Activated CD4-positive, alpha-beta memory T cell treated with anti-CD3 and anti-CD28 coated beads for 36 hours (primary cell): ENCODE measurements at regions not wholly inside any gene's neighbourhood (a gene's known extent, or its start where the extent isn't known, plus 50 kb on each side); places are given as distances from the start of the nearest gene placed in this dataset.
A peak's percentile ranks its signal among the peaks of the same experiment; 100 is the strongest.

Experiments
- CTCF ChIA-PET: fragments of 350-600 bp; sonication (Branson Sonifier 250); formaldehyde crosslinking; loops from one replicate; lab custom pipeline; 2021; ENCODE audit warnings: antibody characterized with exemption, inconsistent platforms; lab: Charles Lee
- POLR2A ChIA-PET: fragments of 350-600 bp; sonication (Branson Sonifier 250); formaldehyde crosslinking; loops from one replicate; lab custom pipeline; 2021; ENCODE audit warnings: antibody characterized with exemption; lab: Charles Lee
- DNase-seq: peaks from one replicate; pipeline ENCODE4 v3.0.0-alpha.2; 2020
- H3K27ac Mint-ChIP-seq: one replicate; pipeline ENCODE4 v1.8.0; 2021; ENCODE audit warnings: mixed read lengths
- H3K27me3 Mint-ChIP-seq: one replicate; pipeline ENCODE4 v1.8.0; 2021; ENCODE audit warnings: mixed read lengths
- H3K36me3 Mint-ChIP-seq: one replicate; pipeline ENCODE4 v1.8.0; 2021; ENCODE audit warnings: mixed read lengths
- H3K4me1 Mint-ChIP-seq: one replicate; pipeline ENCODE4 v1.8.0; 2021; ENCODE audit warnings: low read depth, mixed read lengths
- H3K4me3 Mint-ChIP-seq: one replicate; pipeline ENCODE4 v1.8.0; 2021; ENCODE audit warnings: mild to moderate bottlenecking, mixed read lengths
- H3K9me3 Mint-ChIP-seq: one replicate; pipeline ENCODE4 v1.8.0; 2021; ENCODE audit warnings: mixed read lengths
- intact Hi-C: fragments of 100-400 bp; cut with micrococcal nuclease; formaldehyde crosslinking; loops from one replicate; pipeline ENCODE4 v1.15.1; 2023

DNA sequence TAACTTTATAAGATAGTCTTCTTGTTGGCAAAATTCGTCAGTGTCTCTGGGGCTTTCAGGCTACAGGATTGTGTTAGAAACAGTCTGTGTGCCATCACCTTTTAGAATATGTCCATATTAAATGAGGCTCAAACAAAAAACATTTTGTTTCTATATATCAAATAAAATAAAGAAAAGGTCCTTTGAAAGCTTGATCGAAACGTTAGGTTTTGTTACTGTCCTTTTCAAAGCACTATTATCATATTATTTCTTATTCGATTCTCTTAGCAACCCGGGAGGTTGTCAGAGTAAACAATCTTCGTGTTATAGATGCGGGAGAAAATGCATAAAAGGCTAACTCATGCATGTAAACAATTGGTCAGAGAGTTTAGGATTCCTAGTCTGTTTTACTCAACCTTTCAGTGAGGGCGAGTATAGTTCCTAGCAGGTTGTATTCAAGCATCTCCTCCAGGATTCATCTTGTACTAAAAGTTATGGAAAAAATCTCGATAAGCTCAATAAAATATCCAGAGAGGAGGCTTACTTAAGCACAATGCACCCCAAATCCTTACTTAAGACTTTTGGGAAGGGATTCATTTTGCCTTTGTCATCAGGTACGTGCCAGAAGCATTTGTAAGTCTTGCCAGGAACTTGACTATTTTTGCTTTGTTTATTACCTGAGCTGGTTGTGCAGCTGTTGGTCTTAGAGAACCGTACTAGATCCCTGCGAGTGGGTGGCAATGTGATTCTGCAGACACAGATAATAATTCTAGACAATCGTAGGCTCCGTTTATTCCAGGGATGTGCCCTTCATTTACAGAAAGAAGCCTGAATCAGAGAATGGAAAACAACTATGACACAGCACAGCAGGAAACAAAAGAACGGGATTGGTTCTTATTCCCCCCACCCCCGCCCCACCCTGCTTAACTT lies 159.6 kb upstream of the ZNF217 start:
- CTCF ChIA-PET = interaction anchor here (1.6 kb wide), 2 partner anchors 88 to 186 kb away, joined by 4 to 5 read pairs; no protein-coding TSS in a partner anchor

DNA sequence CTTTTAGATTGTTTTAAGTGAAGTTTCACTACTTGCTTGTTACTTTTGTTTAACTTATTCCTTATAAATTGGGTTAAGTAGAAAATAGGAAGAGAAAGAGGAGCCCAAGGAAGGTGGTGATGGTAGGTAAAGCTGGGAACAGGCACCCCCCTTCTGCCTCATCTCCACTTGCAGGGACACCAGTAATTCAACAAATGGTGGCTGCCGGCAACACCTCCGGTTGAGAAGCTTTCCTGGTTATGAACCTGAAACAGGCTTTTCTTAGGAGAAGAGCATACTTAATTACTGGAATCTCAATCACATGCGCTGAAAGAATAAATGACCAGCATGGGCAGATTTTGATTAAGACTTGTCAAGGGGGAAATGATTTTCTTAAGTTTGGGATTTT lies 158.9 kb upstream of the ZNF217 start:
- Mint-ChIP-seq H3K27me3 (no peaks in the 10 kb centered on the region), H3K4me1 (peaks cover 65% of the 10 kb centered on the region), H3K36me3 (no peaks in the 10 kb centered on the region), H3K4me3 (no peak overlapping the region), H3K27ac (peak overlapping the region; percentile 95), H3K9me3 (no peaks in the 10 kb centered on the region)
- POLR2A ChIA-PET = interaction anchor here (0.8 kb wide), 1 partner anchor 114 kb away, joined by 3 read pairs; no protein-coding TSS in a partner anchor
- intact Hi-C loops = loop anchor here (2.0 to 5.0 kb wide), 2 partner anchors 165 to 174 kb away; no protein-coding TSS in a partner anchor
- CTCF ChIA-PET = no interaction called here
- DNase-seq = no peak

More for the DNA sequence above, 159.6 kb upstream of the ZNF217 start:
- H3K4me3 Mint-ChIP-seq = no peak overlapping the region
- peak; percentile 12 for DNase-seq
- H3K27ac Mint-ChIP-seq = peak overlapping the region; percentile 95
- H3K36me3 Mint-ChIP-seq = no peaks in the 10 kb centered on the region
- H3K27me3 Mint-ChIP-seq = no peaks in the 10 kb centered on the region
- H3K4me1 Mint-ChIP-seq = peaks cover 65% of the 10 kb centered on the region
- no peaks in the 10 kb centered on the region for H3K9me3 Mint-ChIP-seq
- intact Hi-C loops = loop anchor here (2.0 to 5.0 kb wide), 2 partner anchors 164 to 174 kb away; no protein-coding TSS in a partner anchor
- POLR2A ChIA-PET = interaction anchor here (0.8 kb wide), 1 partner anchor 114 kb away, joined by 3 read pairs; no protein-coding TSS in a partner anchor

DNA sequence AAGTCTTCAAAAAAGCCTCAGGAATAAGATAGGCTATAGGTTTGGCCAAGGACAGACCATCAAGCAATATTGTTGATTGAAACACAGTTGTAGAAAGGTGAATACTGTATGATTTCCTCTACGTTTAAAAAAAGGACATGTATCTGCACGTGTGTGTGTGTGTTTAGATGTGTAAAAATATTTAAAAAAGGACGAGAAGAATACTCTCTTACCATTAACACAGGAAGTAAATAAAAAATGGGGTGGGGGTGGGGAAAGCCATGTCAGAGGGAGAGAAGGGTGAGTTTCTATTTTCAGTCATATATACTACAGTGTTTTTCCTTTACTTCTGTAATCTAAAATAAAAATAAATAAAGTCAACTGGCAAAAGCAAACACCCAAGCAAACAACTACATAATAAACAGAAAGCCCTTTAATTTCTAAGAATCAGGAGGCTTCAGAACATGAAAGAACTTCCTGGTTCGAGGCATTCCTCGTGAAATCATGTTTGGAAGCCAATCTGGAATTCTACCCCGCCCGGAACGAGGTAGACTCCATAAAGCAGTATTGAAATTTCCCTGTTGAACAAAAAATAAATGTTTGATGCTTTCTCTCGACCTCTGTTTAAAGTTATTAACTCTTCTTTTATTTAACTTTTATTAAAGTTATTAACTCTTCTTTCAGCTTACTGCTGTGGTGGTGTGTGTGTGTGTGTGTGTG lies 158.1 kb upstream of the ZNF217 start:
- H3K4me3 Mint-ChIP-seq = peak overlapping the region; percentile 45
- ChIA-PET POLR2A (interaction anchor here (0.9 to 1.5 kb wide), 3 partner anchors 12 to 45 kb away, joined by 3 to 5 read pairs (median 4); no protein-coding TSS in a partner anchor), CTCF (interaction anchor here (0.6 to 1.3 kb wide), 2 partner anchors 27 to 163 kb away, joined by 3 read pairs; no protein-coding TSS in a partner anchor)
- peak overlapping the region; percentile 95 for H3K27ac Mint-ChIP-seq
- peaks cover 65% of the 10 kb centered on the region for H3K4me1 Mint-ChIP-seq
- no peaks in the 10 kb centered on the region for H3K36me3 Mint-ChIP-seq
- intact Hi-C loops = loop anchor here (1.0 to 5.0 kb wide), 8 partner anchors 21 to 173 kb away; no protein-coding TSS in a partner anchor
- no peak for DNase-seq
- H3K27me3 Mint-ChIP-seq = no peaks in the 10 kb centered on the region
- H3K9me3 Mint-ChIP-seq = no peaks in the 10 kb centered on the region

DNA sequence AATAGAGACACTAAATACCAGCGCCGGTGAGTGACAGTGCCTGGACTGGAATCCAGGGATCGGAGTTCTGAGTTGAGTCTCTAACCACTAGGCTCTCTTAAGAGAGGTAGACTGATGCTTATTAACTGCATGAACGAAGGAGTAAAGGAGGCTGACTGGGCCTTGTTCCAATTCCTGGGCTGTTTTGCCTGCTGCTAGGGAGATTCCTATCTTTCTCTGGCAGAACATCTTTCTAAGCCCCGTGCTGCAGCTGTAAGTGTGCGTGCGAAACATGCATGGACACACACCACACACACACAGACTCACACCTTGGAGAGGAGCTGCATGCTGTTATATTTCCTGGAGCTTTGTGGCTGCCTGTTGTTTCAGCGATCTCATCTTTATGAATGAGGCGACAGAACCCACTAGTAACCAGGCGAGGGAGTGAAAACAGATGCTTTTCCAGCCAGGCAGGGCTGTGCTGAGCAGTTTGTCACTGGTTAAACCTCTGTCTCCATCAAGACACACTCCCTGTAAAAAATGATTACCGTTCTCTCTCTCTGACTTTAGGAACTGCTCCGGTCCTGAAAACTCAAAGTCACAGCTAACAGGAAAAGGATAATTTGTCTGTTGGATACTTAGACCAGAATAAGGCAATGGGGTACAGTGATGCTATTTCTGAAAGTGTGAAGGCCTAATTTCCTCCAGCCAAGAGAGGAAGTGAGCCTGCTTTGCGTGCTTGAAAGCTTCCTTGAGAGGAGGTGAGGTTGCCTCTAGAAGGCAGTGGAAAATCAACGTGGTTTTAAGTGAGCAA lies 157.4 kb upstream of the ZNF217 start:
- Mint-ChIP-seq H3K27ac (peak overlapping the region; percentile 95), H3K9me3 (no peaks in the 10 kb centered on the region), H3K4me3 (peak overlapping the region; percentile 45), H3K27me3 (no peaks in the 10 kb centered on the region), H3K36me3 (no peaks in the 10 kb centered on the region), H3K4me1 (peaks cover 60% of the 10 kb centered on the region)
- peak; percentile 53 for DNase-seq
- CTCF ChIA-PET = interaction anchor here (0.6 to 1.3 kb wide), 4 partner anchors 22 to 171 kb away, joined by 3 to 4 read pairs (median 3); no protein-coding TSS in a partner anchor
- POLR2A ChIA-PET = interaction anchor here (0.6 to 1.5 kb wide), 5 partner anchors 11 to 144 kb away, joined by 3 to 5 read pairs (median 4); no protein-coding TSS in a partner anchor
- intact Hi-C loops = loop anchor here (1.0 to 5.0 kb wide), 7 partner anchors 22 to 166 kb away; no protein-coding TSS in a partner anchor

DNA sequence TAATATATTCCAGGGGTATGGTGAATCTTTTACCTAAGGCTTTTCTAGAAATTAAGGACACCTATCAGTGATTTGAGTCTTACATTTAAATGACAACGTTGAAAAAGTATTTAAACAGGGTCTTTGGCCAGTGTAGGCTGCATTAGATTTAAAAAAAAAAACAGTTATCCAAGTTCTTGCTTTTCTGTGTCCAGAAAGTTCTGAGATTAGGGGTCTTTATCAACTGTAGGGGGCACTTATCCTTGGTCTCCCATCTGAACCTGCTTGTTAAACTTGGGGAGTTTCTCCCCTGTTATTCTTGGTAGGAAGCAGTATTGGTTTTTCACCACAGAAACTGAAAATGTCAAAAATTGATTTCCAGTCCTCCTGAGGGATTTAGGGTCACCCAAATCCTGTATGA lies 155.9 kb upstream of the ZNF217 start:
- Mint-ChIP-seq H3K27ac (peak overlapping the region; percentile 42), H3K36me3 (no peaks in the 10 kb centered on the region), H3K9me3 (no peaks in the 10 kb centered on the region), H3K27me3 (no peaks in the 10 kb centered on the region), H3K4me3 (no peak overlapping the region), H3K4me1 (peaks cover 51% of the 10 kb centered on the region)
- POLR2A ChIA-PET = interaction anchor here (0.6 kb wide), 1 partner anchor 311 kb away, joined by 3 read pairs; no protein-coding TSS in a partner anchor
- DNase-seq = no peak
- intact Hi-C loops = no loop called here
- CTCF ChIA-PET = interaction anchor here (1.0 kb wide), 1 partner anchor 165 kb away, joined by 3 read pairs; no protein-coding TSS in a partner anchor

DNA sequence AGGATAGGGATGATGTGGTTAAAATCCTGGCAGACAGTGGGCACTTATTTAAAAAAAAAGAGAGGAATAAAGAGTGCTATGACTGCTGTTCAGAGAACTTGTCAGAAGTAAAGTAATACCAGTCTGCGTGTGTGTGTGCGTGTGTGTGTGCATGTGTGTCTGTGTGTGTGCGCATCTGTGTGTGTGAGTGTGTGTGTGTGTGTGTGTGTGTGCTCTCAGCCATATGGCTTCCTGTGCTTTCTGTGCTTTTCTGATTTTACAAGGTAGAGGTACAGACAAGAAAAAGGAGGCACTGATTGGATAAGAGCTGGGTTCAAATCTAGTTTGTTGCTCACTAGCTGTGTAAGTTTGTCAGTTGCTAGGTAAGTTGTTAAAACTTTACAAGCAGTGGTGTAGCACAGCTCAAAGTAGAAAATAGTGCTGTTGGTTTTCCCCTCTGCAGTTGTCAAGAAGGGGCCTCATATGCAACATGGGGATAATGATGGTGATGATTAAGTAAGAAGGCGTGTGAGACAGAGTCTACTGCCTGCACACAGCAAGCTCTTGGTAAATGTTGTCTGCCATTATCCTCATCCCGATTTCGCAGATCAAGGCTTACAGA lies 155.3 kb upstream of the ZNF217 start:
- H3K4me1 Mint-ChIP-seq = peaks cover 45% of the 10 kb centered on the region
- CTCF ChIA-PET = interaction anchor here (0.7 to 1.0 kb wide), 2 partner anchors 166 to 193 kb away, joined by 3 read pairs; no protein-coding TSS in a partner anchor

DNA sequence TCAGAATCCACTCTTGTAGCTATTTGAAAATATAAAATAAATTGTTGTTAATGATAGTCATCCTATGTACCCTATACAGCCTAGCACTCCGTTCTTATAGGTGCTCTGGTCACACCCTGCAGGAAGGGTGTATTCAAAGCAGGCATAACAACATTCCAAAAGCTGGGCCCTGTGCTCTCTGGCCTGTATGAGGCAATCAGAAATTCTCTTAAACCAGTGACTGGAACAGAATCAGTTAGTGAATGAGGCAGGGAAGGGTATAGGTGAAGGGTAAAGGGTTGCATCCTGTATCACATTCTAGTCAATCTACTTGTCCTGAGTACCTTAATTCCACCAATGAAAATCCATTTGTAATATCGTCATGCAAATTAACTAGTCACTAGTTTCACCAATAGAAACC lies 154.5 kb upstream of the ZNF217 start:
- Mint-ChIP-seq H3K36me3 (no peaks in the 10 kb centered on the region), H3K4me1 (peaks cover 38% of the 10 kb centered on the region), H3K27me3 (no peaks in the 10 kb centered on the region), H3K9me3 (no peaks in the 10 kb centered on the region), H3K4me3 (no peak overlapping the region), H3K27ac (no peak overlapping the region)
- CTCF ChIA-PET = interaction anchor here (0.7 kb wide), 1 partner anchor 194 kb away, joined by 3 read pairs; no protein-coding TSS in a partner anchor
- POLR2A ChIA-PET = no interaction called here
- no peak for DNase-seq
- intact Hi-C loops = no loop called here

More for the DNA sequence above, 155.3 kb upstream of the ZNF217 start:
- H3K27ac Mint-ChIP-seq = peak overlapping the region; percentile 21
- no peaks in the 10 kb centered on the region for H3K36me3 Mint-ChIP-seq
- intact Hi-C loops = no loop called here
- H3K4me3 Mint-ChIP-seq = no peak overlapping the region
- peak; percentile 37 for DNase-seq
- no peaks in the 10 kb centered on the region for H3K27me3 Mint-ChIP-seq
- POLR2A ChIA-PET = interaction anchor here (0.6 kb wide), 1 partner anchor 311 kb away, joined by 3 read pairs; no protein-coding TSS in a partner anchor
- H3K9me3 Mint-ChIP-seq = no peaks in the 10 kb centered on the region

DNA sequence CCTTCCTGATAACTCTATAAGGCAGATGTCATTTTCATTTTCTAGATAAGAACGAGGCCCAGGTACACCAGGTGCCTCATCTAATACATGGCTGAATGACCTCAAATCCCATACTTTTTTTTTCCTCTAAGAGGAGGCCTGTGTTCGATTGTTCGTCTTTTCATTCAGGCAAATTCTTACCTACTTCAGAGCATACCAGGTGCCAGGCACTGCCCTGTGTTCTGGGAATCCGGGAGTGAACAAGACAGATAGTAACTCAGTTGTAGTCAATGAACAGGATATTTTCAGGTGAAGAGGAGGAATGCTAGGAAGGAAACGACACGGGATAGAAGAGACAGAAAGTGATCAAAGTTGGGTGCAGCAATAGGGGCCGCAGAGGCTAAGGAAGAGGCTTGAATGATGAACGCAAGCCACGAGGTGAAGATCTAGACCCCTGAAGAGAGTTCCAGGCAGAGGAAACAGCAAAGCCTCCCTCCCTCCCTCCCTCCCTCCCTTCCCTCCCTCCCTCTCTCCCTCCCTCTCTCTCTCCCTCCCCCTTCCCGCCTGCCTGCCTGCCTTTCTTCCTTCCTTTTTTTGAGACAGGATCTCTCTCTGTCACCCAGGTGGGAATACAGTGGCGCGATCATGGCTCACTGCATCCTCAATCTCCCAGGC lies 150.1 kb upstream of the ZNF217 start:
- no peaks in the 10 kb centered on the region for H3K36me3 Mint-ChIP-seq
- intact Hi-C loops = no loop called here
- no peak overlapping the region for H3K27ac Mint-ChIP-seq
- no peaks in the 10 kb centered on the region for H3K9me3 Mint-ChIP-seq
- DNase-seq = no peak
- H3K4me1 Mint-ChIP-seq = peaks cover 27% of the 10 kb centered on the region
- ChIA-PET CTCF (no interaction called here), POLR2A (no interaction called here)
- H3K27me3 Mint-ChIP-seq = no peaks in the 10 kb centered on the region
- H3K4me3 Mint-ChIP-seq = no peak overlapping the region

DNA sequence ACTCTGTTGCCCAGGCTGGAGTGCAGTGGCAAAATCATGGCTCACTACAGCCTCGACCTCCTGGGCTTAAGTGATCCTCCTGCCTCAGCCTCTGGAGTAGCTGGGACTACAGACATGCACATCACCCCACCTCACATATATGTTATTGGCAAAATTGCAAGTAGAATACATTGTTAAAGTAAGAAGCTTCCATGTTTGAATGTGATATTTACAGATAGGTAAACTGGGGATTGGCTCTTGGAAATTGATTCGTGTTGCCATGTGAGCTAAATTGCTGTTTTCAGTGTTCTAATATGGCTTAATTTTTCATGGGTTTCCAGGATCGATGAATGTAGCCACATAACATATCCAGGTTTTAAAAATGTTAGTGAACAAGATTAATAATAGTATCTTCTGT lies 149.0 kb upstream of the ZNF217 start:
- peaks cover 25% of the 10 kb centered on the region for H3K4me1 Mint-ChIP-seq
- intact Hi-C loops = no loop called here
- CTCF ChIA-PET = interaction anchor here (0.9 kb wide), 1 partner anchor 172 kb away, joined by 3 read pairs; no protein-coding TSS in a partner anchor
- H3K36me3 Mint-ChIP-seq = no peaks in the 10 kb centered on the region
- no peaks in the 10 kb centered on the region for H3K9me3 Mint-ChIP-seq
- H3K4me3 Mint-ChIP-seq = no peak overlapping the region
- no peak for DNase-seq
- POLR2A ChIA-PET = no interaction called here
- H3K27ac Mint-ChIP-seq = no peak overlapping the region
- H3K27me3 Mint-ChIP-seq = no peaks in the 10 kb centered on the region

DNA sequence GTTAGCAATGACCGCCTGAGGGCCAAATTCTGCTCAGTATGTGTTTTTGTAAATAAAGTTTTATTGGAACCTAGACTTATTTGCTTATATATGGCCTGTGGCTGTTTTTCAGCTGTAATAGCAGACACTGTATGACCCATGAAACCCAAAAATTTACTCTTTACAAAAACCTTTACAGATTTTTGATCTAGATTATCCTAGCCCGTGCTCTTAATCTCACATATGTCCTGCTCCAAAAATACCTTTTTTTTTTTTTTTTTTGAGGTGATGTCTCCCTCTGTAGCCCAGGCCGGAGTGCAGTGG lies 148.0 kb upstream of the ZNF217 start:
- intact Hi-C loops = no loop called here
- Mint-ChIP-seq H3K4me1 (peaks cover 35% of the 10 kb centered on the region), H3K36me3 (no peaks in the 10 kb centered on the region), H3K9me3 (no peaks in the 10 kb centered on the region), H3K27me3 (no peaks in the 10 kb centered on the region), H3K4me3 (no peak overlapping the region), H3K27ac (no peak overlapping the region)
- ChIA-PET CTCF (interaction anchor here (0.6 to 0.9 kb wide), 2 partner anchors 173 to 450 kb away, joined by 3 to 4 read pairs; no protein-coding TSS in a partner anchor), POLR2A (interaction anchor here (0.9 kb wide), 1 partner anchor 120 kb away, joined by 3 read pairs; no protein-coding TSS in a partner anchor)
- DNase-seq = no peak
